ENCODE measurements at regions not wholly inside any gene's neighbourhood (a gene's known extent, or its start where the extent isn't known, plus 50 kb on each side); places are given as distances from the start of the nearest gene placed in this dataset.
"Not testable (repeated sequence)": the region's sequence is repeated elsewhere in the genome, so short reads cannot be mapped to it uniquely, and the experiment has no call there.

- no peak for DNase-seq
Observed at GRCh38 chrX:116290359-116290758, 119.8 kb downstream of the AGTR2 start.

- DNase-seq: no peak
Observed at GRCh38 chrX:116292183-116292582, 121.6 kb downstream of the AGTR2 start.

GRCh38 chrX:116298956-116299355, 128.4 kb downstream of the AGTR2 start:
- no peak for DNase-seq

- DNase-seq: no peak
Observed at GRCh38 chrX:116306218-116306617, 130.2 kb upstream of the SLC6A14 start.

- DNase-seq: peak; percentile 10
Observed at GRCh38 chrX:116317409-116317808, 119.0 kb upstream of the SLC6A14 start.

GRCh38 chrX:116318672-116319071, 117.7 kb upstream of the SLC6A14 start:
- no peak for DNase-seq

GRCh38 chrX:116321711-116322110, 114.7 kb upstream of the SLC6A14 start:
- no peak for DNase-seq

- not testable (repeated sequence) for DNase-seq
Observed at GRCh38 chrX:116332026-116332425, 104.4 kb upstream of the SLC6A14 start.

- DNase-seq: not testable (repeated sequence)
Observed at GRCh38 chrX:116334797-116335196, 101.6 kb upstream of the SLC6A14 start.

GRCh38 chrX:116339407-116339806, 97.0 kb upstream of the SLC6A14 start:
- DNase-seq: no peak

GRCh38 chrX:116342903-116343302, 93.5 kb upstream of the SLC6A14 start:
- no peak for DNase-seq

GRCh38 chrX:116345958-116346357, 90.4 kb upstream of the SLC6A14 start:
- DNase-seq: no peak

GRCh38 chrX:116357329-116357728, 79.1 kb upstream of the SLC6A14 start:
- no peak for DNase-seq

GRCh38 chrX:116378961-116379360, 57.4 kb upstream of the SLC6A14 start:
- no peak for DNase-seq

GRCh38 chrX:116379854-116380253, 56.6 kb upstream of the SLC6A14 start:
- DNase-seq: peak; percentile 47

GRCh38 chrX:116384406-116384954, 51.9 kb upstream of the SLC6A14 start:
- peak; percentile 67 for DNase-seq
